A673 (cell line): ENCODE measurements at regions not wholly inside any gene's neighbourhood (a gene's known extent, or its start where the extent isn't known, plus 50 kb on each side); places are given as distances from the start of the nearest gene placed in this dataset.

ENCODE experiments used
- BruUV-seq: library from RNA; stranded (reverse); fragments of 400-500 nt; replicated peaks from 2 replicates; lab custom pipeline; 2021; lab: Mats Ljungman, UMichigan
- CTCF ChIA-PET: fragments of 300-600 bp; sonication (Branson Sonifier 250); formaldehyde crosslinking; loops from one replicate; lab custom pipeline; 2022; ENCODE audit warnings: antibody characterized with exemption; lab: Charles Lee
- POLR2A ChIA-PET: fragments of 300-600 bp; sonication (Branson Sonifier 250); formaldehyde crosslinking; loops from one replicate; lab custom pipeline; 2022; ENCODE audit warnings: antibody characterized with exemption; ENCODE audit not compliant: low non-redundant PET; lab: Charles Lee
- DNase-seq: peaks from one replicate; pipeline ENCODE4 v3.0.0-alpha.2; 2015; ENCODE audit warnings: low spot score
- H3K27ac ChIP-seq: fragments of 200-600 bp; sonication (generic); 2 replicates; pipeline ENCODE4 v1.5.1; 2016; ENCODE audit warnings: mixed run types, low read depth, mild to moderate bottlenecking, mixed read lengths, antibody characterized with exemption, low read length; ENCODE audit not compliant: poor library complexity, severe bottlenecking
- H3K27me3 ChIP-seq: fragments of 200-600 bp; sonication (generic); replicated peaks from 2 replicates; pipeline ENCODE4 v1.6.1; 2017; ENCODE audit warnings: mixed run types, low read depth, mild to moderate bottlenecking, mixed read lengths, antibody characterized with exemption, low read length; ENCODE audit not compliant: insufficient read depth, poor library complexity
- H3K36me3 ChIP-seq: fragments of 200-600 bp; sonication (generic); 2 replicates; pipeline ENCODE4 v1.6.1; 2016; ENCODE audit warnings: mixed run types, mild to moderate bottlenecking, mixed read lengths, antibody characterized with exemption, low read length; ENCODE audit not compliant: insufficient read depth, poor library complexity, severe bottlenecking
- H3K4me1 ChIP-seq: fragments of 200-600 bp; sonication (generic); 2 replicates; pipeline ENCODE4 v1.6.1; 2017; ENCODE audit warnings: mixed run types, mild to moderate bottlenecking, mixed read lengths, antibody characterized with exemption, low read length; ENCODE audit not compliant: insufficient read depth, poor library complexity, severe bottlenecking
- H3K4me3 ChIP-seq: fragments of 200-600 bp; sonication (generic); 2 replicates; pipeline ENCODE4 v1.5.1; 2016; ENCODE audit warnings: low read depth, mixed run types, mild to moderate bottlenecking, mixed read lengths, low read length; ENCODE audit not compliant: poor library complexity, severe bottlenecking
- H3K9me3 ChIP-seq: fragments of 200-600 bp; sonication (generic); 2 replicates; pipeline ENCODE4 v1.6.1; 2016; ENCODE audit warnings: mixed run types, low read depth, mild to moderate bottlenecking, mixed read lengths, antibody characterized with exemption, low read length; ENCODE audit not compliant: poor library complexity, severe bottlenecking
- CTCF ChIP-seq: fragments of 300-800, 200-600 bp; sonication (generic); conservative IDR thresholded peaks from 2 replicates; pipeline ENCODE4 v1.5.1; 2017; ENCODE audit warnings: low read depth, mild to moderate bottlenecking, antibody characterized with exemption, low read length, moderate library complexity, mixed read lengths
- EZH2 ChIP-seq: fragments of 200-600 bp; sonication (generic); IDR thresholded peaks from 2 replicates; pipeline ENCODE4 v1.6.1; 2017; ENCODE audit warnings: borderline replicate concordance, low read depth, mild to moderate bottlenecking, mixed read lengths, antibody characterized with exemption, low read length; ENCODE audit not compliant: poor library complexity, severe bottlenecking
- intact Hi-C: fragments of 100-400 bp; cut with micrococcal nuclease; formaldehyde crosslinking; loops from one replicate; pipeline ENCODE4 v1.10.0; 2022; ENCODE audit not compliant: unreplicated experiment

GRCh38 chr13:47718556-47718955 lies 282.5 kb downstream of the SUCLA2 start:
- H3K9me3 ChIP-seq = no peaks in the 10 kb centered on the region
- no peak overlapping the region for H3K4me3 ChIP-seq
- H3K27ac ChIP-seq = no peak overlapping the region
- H3K4me1 ChIP-seq = no peaks in the 10 kb centered on the region
- DNase-seq = no peak
- POLR2A ChIA-PET = no interaction called here
- no TSS peak for BruUV-seq
- no peaks in the 10 kb centered on the region for H3K36me3 ChIP-seq
- intact Hi-C loops = no loop called here
- CTCF ChIA-PET = no interaction called here
- no peaks in the 10 kb centered on the region for H3K27me3 ChIP-seq
- no peak for TF ChIP-seq CTCF
- TF ChIP-seq EZH2 = no peak

GRCh38 chr13:47708386-47708785 lies 292.7 kb downstream of the SUCLA2 start:
- TF ChIP-seq EZH2 (no peak), CTCF (no peak)
- DNase-seq = no peak
- Histone ChIP-seq H3K27ac (no peak overlapping the region), H3K4me3 (no peak overlapping the region), H3K36me3 (no peaks in the 10 kb centered on the region), H3K9me3 (no peaks in the 10 kb centered on the region), H3K27me3 (peaks cover 6% of the 10 kb centered on the region), H3K4me1 (no peaks in the 10 kb centered on the region)
- intact Hi-C loops = no loop called here
- BruUV-seq = no TSS peak
- POLR2A ChIA-PET = no interaction called here
- CTCF ChIA-PET = no interaction called here

GRCh38 chr13:47707414-47707813 lies 293.7 kb downstream of the SUCLA2 start:
- Histone ChIP-seq H3K27me3 (peaks cover 6% of the 10 kb centered on the region), H3K4me1 (no peaks in the 10 kb centered on the region), H3K27ac (no peak overlapping the region), H3K4me3 (no peak overlapping the region), H3K36me3 (no peaks in the 10 kb centered on the region), H3K9me3 (no peaks in the 10 kb centered on the region)
- CTCF ChIA-PET = no interaction called here
- BruUV-seq = no TSS peak
- intact Hi-C loops = no loop called here
- TF ChIP-seq EZH2 = no peak
- POLR2A ChIA-PET = no interaction called here
- no peak for DNase-seq

- TF ChIP-seq EZH2 (no peak), CTCF (no peak)
- DNase-seq = no peak
- ChIA-PET CTCF (no interaction called here), POLR2A (no interaction called here)
- Histone ChIP-seq H3K36me3 (no peaks in the 10 kb centered on the region), H3K9me3 (no peaks in the 10 kb centered on the region), H3K27ac (no peak overlapping the region), H3K27me3 (peaks cover 6% of the 10 kb centered on the region), H3K4me1 (no peaks in the 10 kb centered on the region), H3K4me3 (no peak overlapping the region)
- BruUV-seq = no TSS peak
- intact Hi-C loops = no loop called here
Observed at GRCh38 chr13:47705185-47705584, 295.9 kb downstream of the SUCLA2 start.
